Right hindlimb (tissue), 1 donor: ENCODE measurements at regions not wholly inside any gene's neighbourhood (a gene's known extent, or its start where the extent isn't known, plus 50 kb on each side); places are given as distances from the start of the nearest gene placed in this dataset.
"Not testable (repeated sequence)": the region's sequence is repeated elsewhere in the genome, so short reads cannot be mapped to it uniquely, and the experiment has no call there.

Experiments used
- DNase-seq: peaks from one replicate; pipeline ENCODE4 v3.0.0-alpha.2; 2018

- DNase-seq: no peak
Observed at GRCh38 chr7:118843456-118843855, 619.0 kb downstream of the ANKRD7 start.

DNA sequence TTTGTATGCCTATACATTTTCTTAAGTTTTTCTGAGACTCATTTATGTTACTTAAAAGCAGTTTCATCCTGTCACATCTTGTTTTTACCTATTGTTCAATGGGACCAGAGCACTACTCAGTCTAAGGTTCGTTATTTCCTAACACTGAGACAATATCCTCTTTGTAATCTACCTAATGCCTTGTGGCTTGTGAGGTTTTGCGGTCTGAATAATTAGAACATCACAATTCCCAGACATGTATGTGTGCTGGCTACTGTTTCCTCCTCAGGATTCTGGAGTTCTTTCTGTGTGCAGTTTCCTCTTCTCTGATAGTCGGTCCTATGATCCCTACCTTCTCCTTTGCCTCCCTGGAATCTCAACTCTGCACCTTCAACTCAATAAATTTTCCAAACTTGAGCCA, 620.2 kb downstream of the ANKRD7 start:
- DNase-seq: no peak

GRCh38 chr7:118845791-118846190, 621.3 kb downstream of the ANKRD7 start:
- DNase-seq: no peak

DNA sequence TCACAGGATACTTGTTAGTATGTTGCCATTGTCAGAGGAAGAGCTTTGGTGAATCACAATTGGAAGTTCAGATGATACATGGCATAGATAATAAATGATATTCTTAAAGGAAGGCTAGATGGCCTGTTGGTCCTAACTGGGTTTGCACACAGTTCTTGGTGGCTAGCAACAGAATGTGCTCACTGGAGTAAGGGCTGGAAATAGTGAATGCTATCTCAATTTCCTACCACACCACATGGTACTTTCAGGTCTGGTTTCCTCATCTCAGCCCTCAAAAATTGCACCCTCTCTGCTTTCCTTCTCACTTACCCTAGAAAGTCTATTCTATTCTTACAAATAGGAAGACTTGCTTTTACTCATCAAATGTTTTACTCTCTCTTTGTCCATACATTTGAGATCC, 622.5 kb downstream of the ANKRD7 start:
- DNase-seq: no peak

GRCh38 chr7:118855290-118855689, 630.8 kb downstream of the ANKRD7 start:
- DNase-seq: no peak

DNA sequence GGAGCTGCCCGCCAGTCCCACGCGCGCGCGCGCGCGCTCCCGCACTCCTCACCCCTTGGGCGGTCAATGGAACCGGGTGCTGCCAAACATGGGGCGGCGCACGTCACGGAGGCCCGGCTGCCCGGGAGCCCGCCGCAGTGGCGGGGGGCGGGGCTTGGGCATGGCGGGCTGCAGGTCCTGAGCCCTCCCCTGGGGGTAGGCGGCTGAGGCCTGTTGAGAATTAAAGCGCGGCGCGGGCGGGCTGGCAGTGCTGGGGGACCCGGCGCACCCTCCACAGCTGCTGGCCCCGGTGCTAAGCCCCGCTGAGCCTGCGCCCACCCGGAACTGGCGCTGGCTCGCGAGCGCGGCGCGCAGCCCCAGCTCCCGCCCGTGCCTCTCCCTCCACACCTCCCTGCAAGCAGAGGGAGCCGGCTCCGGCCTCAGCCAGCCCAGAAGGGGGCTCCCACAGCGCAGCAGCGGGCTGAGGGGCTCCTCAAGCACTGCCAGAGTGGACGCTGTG, 634.2 kb downstream of the ANKRD7 start:
- no peak for DNase-seq

GRCh38 chr7:118861581-118861980, 637.1 kb downstream of the ANKRD7 start:
- DNase-seq: no peak

- DNase-seq: no peak
Observed at GRCh38 chr7:118862740-118863139, 638.2 kb downstream of the ANKRD7 start.

DNA sequence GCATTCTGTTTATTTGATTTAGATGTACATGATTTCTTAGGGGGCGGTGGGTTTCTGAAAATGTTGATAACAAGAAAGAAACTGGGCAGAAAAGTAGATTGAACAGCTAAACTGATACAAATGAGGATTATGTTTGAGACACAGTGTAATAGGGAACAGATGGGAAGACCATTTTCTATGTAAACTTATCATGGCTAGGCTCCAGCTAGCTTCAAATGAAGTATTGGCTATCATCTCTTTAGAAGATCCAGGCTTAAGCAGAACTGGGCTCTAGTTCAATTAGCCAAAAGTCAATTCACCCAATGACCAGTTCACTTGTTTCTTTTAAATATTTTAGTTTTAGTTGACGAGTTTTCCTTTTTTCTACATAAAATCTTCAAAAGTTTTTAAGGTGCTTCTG, 639.5 kb downstream of the ANKRD7 start:
- no peak for DNase-seq

- DNase-seq: no peak
Observed at GRCh38 chr7:118867860-118868259, 643.4 kb downstream of the ANKRD7 start.

DNA sequence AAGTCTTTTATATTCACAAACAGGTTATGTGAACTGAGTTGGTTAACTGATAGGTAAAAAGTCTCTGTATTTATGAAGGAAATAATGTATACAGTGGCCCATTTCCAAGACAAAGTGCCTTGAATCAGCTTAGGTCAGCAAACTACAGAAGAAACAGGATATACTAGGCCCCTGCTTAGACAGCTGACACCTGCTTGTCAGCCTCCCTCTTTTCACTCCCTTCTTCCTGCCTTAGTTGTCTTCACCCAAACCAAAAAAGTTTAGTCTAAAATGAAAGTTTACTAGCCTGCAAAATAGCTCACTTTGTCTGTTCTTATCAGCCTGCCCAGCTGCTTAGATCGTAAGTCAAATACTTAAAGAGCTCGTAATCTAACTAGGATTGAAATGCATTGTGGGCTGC, 644.6 kb downstream of the ANKRD7 start:
- not testable (repeated sequence) for DNase-seq

DNA sequence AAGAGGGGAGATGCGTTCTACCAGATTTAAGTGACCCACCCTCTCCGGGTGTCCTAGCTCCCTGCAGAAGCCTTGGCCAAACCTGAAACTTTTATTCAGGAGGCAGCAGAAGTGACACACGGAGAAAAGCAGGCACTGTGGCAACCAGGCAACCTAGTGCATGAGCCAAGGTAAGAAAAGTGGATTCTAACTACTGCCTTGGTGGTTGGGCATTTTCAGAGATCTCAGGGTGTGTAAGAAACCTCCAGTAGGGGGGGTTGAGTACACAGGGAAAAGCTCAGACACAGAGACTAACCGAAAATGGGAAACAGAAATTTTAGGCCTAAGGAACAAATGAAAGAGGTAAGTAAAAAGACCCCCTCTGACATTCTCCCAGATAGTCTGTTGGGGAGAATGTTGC, 645.7 kb downstream of the ANKRD7 start:
- DNase-seq: no peak

- no peak for DNase-seq
Observed at GRCh38 chr7:118872568-118872967, 648.1 kb downstream of the ANKRD7 start.

DNA sequence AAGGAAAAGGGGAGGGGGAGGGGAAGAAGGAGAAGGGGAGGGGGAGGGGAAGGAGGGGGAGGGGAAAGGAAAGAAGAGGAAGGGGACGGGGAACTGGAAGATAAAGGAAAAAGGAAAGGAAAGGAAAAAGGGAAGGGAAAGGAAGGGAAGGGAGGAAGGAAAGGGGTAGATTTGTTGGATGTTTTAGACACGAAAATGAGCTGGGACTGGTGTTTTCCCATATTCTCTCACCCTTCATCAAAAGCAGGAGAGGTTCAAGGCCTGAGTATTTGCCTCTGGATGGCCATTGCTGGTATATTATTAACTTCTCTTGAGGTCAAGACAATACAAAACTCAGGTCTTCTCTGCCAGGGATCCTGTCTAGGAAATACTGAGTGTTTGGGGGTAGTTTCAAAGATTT, 652.7 kb downstream of the ANKRD7 start:
- no peak for DNase-seq

DNA sequence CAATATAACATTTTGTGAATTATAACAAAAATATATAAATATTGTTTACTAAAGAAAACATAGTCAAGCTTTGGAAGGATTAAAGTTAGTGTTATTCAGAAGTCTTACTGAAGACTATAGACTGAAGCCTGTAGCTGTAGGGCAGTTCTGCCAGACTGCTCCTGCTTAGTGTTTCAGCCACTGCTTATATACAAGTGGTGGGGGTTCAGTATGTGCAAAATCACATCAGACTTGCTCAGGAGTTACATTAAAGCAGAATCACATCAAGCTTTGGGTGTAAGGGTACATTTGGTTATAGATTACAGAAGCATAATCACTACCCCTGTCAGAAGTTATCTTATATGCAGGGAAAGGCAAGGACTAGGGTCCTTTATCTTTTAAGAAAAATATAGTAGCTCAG, 653.8 kb downstream of the ANKRD7 start:
- no peak for DNase-seq

DNA sequence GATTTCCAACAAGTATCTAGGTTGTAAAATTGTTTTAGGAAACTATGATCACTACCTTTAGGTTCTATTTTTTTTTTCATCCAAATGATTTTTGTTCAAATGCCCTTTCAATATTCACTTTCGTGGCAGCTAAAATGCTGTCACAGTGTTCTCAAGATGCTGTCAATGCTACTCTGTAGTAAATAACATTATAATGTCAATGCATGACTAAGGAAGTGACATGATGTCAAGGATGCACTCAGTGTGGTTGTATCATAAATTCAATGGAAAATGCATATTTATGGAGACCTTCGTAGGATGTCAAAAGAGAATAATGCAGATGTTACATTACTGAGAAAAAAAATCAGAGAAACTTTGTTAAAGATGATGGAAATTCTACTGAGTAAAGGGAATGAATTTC, 673.8 kb downstream of the ANKRD7 start:
- DNase-seq: no peak

DNA sequence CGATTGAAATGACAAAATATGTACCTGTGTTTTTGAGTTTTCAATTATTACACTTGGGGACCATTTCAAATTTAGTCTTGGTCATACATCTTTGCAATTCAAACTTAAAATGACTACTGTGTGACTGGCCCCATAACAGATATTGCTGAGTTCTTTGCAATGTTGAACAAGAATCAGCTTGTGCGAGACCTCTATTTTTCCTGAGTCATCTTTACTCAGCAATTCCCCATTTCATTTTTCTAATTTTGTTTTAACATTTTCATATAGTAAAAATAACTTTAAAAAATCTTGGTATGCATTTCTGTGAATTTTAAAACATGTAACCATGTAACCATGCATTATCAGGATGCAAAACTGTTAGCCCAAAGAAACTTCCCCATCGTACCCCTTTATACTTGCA, 678.1 kb downstream of the ANKRD7 start:
- no peak for DNase-seq

DNA sequence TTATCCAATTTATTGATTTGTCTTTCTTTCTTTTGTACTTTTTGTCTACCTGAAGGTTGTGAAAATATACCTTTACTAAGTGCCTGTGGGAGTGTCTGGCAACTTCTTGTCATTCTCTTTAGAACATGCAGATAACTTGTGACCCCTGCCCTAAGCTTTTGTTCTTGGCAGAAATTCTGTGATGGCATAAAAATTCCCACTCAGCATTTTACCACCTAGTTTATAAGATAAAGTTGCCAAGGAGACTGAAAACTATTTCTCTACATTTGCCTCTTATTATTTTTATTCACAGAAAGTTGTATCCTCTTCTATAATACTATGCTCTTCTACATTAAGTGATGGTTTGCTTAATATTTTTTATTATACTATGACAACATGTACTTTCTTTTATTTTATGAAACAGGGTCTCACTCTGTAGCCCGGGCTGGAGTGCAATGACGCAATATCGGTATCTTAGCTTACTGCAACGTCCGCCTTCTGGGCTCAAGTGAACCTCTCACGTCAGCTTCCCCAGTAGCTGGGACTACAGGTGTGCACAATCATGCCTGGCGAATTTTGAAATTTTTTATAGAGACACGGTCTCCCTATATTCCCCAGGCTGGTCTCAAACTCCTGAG, 683.5 kb downstream of the ANKRD7 start:
- no peak for DNase-seq

DNA sequence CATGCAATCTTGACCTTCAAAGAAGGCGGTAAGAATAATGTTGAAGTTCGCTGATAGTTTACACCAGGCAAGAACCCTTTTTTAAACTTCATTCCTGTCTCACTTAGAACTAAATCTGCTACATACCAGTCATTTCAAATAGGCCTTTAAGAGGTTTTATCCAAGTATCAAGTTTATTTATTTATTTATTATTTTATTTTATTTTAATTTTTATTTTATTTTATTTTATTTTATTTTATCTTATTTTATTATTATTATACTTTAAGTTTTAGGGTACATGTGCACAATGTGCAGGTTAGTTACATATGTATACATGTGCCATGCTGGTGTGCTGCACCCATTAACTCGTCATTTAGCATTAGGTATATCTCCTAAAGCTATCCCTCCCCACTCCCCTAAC, 691.6 kb downstream of the ANKRD7 start:
- DNase-seq: not testable (repeated sequence)

GRCh38 chr7:118918556-118918955, 694.1 kb downstream of the ANKRD7 start:
- DNase-seq: no peak

- DNase-seq: no peak
Observed at GRCh38 chr7:118938845-118939244, 714.3 kb downstream of the ANKRD7 start.

DNA sequence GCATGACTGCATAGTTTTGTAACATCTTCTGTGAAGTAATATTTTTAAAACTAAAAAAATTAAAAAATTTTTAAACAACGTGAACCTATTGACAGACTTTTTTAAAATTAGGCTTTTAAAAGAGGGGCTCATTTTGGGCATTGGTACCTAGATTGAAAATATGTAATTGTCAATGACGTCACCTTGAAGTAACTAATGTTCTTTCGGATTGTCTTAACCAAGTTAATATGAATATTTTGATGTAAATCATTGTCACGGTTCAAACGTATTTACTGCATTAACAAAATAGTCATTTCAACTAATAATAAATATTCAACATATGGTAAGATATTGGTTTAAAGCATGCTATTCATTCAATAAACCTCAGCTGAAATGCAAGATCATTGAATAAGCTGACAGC, 719.8 kb downstream of the ANKRD7 start:
- no peak for DNase-seq

DNA sequence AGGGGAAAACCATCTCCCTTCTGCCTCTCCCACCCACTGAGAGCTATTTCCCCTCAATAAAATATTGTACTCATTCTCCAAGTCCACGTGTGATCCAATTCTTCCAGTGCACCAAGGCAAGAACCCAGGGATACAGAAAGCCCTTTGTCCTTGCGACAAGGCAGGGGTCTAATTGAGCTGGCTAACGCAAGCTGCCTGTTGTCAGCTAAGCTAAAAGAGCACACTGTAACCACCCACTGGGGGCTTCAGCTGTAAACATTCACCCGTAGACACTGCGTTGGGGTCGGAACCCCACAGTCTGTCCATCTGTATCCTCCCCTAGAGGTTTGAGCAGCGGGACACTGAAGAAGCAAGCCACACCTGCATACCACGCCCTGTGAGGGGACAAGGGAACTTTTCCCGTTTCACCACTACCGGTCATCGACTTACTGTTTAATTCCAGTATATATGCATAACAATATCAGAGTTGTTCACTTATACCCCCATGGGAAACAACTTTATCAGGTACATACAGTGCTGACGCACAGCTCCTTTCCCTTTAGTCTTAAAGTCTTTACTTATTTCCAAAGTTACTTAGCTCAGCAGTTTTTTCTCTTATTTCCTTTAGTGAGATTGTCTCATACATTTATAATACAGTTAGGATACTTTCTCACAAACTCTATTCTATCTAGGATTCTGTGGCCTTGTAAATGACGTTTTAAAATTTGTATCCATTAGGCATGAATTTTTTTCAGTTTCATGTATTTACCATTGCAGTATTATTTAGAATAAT, 721.6 kb downstream of the ANKRD7 start:
- DNase-seq: no peak

GRCh38 chr7:118948508-118948907, 724.0 kb downstream of the ANKRD7 start:
- DNase-seq: no peak

DNA sequence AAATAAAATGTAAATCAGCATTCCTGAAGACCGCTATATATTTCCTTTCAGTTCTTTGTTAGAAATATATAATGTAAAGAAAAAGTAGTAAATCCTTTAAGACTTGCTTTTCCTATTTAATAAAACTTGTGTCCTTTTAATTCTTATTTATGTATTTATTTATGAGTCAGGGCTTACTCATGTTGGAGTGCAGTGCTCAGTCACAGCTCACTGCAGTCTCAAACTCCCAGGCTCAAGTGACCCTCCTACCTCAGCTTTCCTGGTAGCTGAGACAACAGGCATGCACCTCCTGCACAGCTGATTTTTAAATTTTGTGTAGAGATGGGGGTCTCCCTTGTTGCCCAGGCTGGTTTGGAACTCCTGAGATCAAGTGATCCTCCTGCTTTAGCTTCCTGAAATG, 724.5 kb downstream of the ANKRD7 start:
- no peak for DNase-seq
